ENCODE measurements at regions not wholly inside any gene's neighbourhood (a gene's known extent, or its start where the extent isn't known, plus 50 kb on each side); places are given as distances from the start of the nearest gene placed in this dataset.
A peak's percentile ranks its signal among the peaks of the same experiment; 100 is the strongest.
"Not testable (repeated sequence)": the region's sequence is repeated elsewhere in the genome, so short reads cannot be mapped to it uniquely, and the experiment has no call there.

DNA sequence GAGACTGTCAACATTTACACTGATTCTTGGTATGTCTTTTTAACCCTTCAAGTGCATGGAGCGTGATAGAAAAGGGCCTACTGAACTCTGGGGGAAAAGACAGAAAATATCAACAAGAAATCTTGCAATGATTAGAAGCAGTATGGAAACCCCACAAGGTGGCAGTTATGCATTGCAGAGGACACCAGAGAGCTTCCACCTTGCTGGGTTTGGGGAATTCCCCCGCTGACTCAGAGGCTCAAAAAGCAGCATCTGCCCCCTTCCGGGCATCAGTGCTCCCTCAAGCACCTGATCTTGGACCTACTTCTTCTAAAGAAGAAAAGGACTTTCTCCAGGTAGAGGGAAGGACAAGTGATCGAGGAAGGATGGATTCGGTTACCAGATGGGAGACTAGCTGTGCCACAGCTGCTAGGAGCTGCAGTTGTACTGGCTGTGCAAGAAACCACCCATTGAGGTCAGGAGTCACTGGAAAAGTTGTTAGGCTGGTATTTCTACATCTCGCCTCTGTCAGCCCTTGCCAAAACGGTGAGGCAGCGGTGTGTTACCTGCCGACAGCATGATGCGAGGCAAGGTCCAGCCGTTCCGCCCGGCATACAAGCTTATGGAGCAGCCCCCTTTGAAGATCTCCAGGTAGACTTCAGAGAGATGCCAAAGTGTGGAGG, 102.8 kb upstream of the OSBPL11 start:
- DNase-seq: not testable (repeated sequence)

DNA sequence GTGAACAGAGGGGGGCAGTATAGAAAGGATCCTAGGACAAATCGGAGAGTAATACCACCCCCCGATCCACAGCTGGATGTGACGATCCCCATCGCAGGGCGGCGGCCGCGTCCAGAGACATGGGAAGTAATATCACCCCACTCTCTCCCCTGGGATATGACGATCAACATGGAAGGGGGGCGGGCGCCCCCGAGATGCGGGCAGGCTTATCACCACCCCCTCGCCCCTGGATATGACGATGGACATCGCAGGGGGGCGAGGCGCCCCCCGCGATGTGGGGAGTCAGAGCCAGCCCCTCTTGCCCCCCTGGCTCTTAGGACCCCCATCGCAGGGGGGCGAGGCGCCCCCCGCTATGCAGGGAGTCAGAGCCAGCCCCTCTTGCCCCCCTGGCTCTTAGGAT, 120.4 kb upstream of the OSBPL11 start:
- no peak for DNase-seq

DNA sequence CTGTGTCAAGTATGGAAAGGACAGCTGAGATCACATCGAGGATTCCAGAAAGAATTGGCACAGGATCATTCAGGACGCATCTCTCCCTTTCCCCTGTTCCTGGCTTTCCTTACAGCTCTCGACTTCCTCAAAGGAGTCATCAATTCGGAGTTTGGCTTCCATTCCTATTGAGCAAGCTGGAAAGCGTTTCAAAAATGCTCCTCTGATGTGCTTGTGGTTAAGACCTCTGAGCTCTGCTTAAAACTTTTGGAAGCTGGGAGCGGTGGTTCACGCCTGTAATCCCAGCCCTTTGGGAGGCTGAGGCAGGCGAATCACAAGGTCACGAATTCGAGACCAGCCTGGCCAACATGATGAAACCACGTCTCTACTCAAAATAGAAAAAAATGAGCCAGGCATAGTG, 136.9 kb upstream of the OSBPL11 start:
- DNase-seq: not testable (repeated sequence)

DNA sequence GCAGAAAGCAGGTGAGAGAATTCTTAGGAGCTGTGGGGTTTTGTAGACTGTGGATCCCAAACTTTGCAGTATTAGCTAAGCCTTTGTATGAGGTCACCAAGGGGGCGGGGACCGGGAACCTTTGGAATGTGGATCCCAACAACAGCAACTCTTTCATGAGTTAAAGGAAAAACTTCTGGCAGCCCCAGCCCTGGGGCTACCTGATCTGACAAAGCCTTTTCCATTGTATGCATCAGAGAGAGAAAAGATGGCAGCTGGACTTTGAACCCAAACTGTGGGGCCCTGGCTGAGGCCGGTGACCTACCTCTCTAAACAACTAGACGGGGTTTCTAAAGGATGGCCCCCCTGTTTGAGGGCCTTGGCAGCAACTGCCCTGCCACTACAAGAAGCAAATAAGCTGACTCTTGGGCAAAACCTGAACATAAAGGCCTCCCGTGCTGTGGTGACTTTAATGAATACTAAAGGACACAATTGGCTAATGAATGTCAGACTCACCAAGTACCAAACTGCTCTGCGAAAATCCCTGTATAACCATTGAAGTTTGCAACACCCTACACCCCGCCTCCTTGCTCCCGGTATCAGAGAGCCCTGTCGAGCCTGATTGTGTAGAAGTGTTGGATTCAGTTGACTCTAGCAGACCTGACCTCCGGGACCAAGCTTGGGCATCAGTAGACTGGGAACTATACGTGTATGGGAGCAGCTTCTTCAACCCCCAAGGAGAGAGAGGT, 146.9 kb upstream of the OSBPL11 start:
- DNase-seq: not testable (repeated sequence)

DNA sequence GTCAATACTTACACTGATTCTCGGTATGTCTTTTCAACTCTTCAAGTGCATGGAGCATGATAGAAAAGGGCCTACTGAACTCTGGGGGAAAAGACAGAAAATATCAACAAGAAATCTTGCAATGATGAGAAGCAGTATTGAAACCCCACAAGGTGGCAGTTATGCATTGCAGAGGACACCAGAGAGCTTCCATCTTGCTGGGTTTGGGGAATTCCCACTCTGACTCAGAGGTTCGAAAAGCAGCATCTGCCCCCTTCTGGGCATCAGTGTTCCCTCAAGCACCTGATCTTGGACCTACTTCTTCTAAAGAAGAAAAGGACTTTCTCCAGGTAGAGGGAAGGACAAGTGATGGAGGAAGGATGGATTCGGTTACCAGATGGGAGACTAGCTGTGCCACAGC, 147.5 kb upstream of the OSBPL11 start:
- DNase-seq: peak; percentile 12

DNA sequence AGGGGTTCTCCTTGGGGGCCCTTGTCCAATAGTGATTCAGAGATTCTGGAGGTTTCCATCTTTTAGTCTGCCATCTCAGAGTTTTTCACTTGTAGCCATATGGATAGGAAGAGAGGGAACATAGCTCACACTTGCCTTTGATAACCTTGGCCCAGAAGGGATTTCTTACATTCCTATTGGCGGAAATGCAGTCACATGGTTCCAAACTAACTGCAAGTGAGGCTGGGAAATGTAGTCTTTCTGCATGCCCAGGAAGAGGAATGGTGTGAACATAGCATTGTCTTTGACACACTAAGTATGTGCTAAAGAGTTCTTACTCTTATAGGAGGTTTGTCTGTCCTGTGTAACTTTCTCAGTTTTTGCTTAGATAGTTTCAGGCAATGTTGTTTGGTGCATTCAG, 161.8 kb upstream of the OSBPL11 start:
- DNase-seq: not testable (repeated sequence)

DNA sequence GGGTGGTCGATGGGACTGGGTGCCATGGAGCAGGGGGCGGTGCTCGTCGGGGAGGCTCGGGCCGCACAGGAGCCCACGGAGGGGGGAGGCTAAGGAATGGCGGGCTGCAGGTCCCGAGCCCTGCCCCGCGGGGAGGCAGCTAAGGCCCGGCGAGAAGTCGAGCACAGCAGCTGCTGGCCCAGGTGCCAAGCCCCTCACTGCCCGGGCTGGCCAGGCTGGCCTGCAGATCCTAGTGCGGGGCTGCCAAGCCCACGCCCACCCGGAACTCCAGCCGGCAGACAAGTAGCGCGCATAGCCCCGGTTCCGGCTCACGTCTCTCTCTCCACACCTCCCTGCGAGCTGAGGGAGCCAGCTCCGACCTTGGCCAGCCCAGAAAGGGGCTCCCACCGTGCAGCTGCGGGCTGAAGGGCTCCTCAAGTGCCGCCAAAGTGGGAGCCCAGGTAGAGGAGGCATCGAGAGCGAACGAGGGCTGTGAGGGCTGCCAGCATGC, 163.4 kb upstream of the OSBPL11 start:
- not testable (repeated sequence) for DNase-seq

DNA sequence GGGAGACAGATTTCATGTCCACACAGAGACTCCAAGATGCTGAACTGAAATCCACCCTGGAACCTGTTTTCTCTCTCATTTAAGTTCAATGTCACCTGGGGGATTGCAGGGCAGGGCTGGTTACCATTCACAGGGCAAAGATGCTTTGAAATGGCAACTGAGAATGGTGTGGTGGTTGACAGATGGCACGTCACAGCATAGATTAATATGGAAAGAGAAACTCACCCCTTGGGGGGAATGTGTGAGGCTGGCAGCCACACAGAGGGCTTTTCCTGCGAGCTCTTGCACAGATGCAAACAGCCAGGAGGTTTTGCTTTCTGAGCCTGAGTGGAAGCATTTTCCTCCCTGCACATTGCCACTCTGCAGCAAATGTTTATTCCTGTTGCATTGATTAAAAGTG, 167.3 kb upstream of the OSBPL11 start:
- DNase-seq: not testable (repeated sequence)

DNA sequence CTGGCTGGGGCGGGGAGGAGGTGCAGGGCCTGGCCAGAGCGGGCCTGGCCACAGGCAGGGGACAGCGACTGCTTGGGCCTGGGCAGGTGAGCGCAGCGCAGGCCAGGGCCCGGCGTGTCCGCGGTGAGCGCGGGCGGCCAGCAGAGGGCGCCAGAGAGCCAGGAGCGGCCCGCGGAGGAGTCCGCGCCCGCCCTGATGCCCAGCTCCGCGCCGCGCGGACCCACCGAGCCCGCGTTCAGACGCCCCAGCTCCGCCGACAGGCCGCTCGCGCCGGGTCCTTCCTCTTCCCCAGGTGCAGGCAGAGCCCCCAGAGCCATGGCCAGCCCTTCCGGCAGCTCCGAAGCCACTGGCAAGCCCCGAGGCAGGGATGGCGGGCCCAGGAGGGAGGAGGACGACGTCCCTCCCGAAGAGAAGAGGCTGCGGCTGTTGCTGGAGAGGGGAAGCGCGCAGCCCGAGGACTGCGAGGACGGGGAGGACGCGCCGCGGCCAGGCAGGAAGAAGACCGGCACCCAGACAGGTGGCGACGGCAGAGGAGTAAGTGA, 171.1 kb upstream of the OSBPL11 start:
- DNase-seq: peak; percentile 67

DNA sequence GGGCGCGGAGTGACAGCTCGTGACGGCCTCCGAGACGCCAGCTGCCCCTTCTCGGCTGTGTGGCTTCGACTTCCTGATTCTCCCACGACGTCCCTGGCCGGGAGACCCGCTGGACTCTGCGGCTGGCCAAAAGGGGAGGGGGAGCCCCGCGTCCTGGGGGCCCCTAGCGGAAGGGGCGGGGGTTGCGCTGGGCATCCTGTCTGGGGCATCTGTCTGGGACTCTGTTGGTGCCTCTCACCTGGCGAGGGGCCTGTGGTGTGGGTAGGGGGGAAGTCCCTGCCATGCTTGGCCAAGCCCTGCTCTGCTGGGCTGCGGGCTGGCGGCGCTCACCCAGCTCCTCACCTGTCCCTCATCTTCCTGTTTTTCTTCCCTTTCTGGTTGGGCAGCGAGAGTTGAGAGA, 171.6 kb upstream of the OSBPL11 start:
- peak; percentile 15 for DNase-seq

DNA sequence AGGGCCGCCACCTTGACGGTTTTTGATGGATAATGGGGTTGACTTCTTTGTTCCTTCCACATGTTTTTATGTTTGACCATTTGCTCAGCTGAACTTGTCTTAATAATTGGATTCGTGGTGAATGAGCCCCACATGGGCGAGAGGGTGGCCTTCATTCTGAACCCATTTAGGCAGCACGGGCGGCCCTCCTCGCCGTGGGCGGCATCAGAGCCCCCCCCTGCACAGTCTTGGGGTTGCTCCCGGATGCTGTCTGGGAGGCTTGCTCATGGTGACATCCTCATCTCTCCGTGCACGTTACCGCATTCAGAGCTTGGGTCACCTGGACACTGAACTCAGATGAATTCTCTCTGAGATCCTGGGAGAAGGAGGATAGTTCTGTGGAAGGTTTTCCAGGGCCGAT, 172.3 kb upstream of the OSBPL11 start:
- no peak for DNase-seq

DNA sequence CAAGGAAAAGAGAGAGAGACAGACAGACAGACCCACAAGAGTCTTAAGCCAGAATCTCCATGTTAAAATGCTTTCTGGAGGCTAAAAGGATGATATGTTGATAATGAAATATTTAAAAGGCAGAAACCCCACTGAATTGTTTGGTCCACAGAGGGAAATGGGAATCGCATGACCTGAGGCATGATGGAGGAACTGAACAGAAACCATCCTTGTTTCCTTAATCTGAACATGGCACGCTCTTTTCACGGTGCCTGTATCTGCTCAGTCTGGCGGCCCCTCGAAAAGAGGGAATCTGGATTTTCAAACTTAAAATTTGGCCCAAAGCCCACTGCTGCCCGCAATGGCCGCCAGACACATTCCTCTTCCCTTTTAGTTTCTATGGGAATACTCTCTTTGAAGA, 173.5 kb upstream of the OSBPL11 start:
- DNase-seq: not testable (repeated sequence)

DNA sequence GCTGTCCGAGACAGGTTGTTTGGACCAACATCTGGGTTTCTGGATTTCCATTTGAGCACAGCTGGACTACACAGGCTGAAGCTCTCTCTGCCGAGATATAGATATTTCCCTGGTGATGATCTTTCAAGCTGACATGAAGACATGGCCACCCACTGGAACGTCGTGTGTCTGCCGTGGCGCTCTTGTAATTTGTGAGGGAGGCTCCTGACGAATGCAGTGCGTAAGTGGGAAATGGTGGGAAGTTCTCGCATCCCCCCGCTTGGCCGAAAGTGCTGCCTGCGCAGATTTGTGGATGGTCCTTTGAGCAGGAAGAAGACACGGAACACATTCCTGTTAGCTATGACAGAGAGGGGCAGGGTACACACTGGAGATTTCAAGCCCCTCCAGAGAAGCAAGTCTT, 176.2 kb upstream of the OSBPL11 start:
- not testable (repeated sequence) for DNase-seq

DNA sequence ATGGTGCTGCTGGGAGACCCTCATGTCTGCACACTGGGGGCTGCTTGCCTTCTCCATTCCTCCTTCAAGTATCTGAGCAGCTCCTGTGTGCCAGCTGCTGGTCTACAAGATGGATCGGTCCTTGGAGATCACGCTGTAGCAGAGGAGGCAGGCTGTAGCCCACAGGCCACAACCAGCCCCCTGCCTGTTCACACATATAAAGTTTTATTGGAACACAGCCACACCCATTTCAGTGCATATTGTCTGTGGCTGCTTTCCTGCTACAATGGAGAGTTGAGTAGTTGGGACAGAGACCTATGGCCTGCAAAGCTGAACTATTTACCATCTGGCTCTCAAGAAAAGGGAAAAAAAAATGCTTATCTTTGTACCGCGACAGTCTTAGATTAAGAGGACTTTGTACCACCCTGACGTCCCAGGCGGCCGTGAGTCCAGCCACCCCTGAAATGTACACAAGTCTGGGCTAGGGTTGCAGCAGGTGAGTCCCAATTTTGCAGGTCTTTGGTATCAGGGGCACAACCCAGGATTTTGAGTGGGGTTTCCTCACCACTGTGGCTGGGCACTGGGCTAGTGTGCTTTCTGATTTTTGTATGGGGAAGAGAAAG, 179.2 kb upstream of the OSBPL11 start:
- DNase-seq: not testable (repeated sequence)

DNA sequence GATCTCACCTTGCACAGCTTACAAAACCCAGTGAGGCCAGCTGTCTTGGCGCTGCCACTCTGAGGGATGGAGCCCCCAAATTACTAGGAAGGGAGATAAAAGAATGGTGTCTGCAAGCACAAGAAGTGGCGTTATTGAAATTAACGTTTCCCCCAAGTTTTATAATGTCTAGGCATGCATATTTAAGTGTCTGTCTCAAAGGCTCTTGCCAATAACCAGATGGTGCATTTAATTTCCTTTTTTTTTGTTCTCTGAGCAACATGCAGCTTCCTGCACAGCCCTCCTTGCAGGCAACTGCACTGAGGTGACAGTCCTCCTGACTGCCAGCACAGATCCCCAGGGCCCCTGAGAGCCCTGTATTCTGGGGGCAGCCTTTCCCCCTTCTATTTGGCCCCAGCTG, 179.8 kb upstream of the OSBPL11 start:
- not testable (repeated sequence) for DNase-seq

DNA sequence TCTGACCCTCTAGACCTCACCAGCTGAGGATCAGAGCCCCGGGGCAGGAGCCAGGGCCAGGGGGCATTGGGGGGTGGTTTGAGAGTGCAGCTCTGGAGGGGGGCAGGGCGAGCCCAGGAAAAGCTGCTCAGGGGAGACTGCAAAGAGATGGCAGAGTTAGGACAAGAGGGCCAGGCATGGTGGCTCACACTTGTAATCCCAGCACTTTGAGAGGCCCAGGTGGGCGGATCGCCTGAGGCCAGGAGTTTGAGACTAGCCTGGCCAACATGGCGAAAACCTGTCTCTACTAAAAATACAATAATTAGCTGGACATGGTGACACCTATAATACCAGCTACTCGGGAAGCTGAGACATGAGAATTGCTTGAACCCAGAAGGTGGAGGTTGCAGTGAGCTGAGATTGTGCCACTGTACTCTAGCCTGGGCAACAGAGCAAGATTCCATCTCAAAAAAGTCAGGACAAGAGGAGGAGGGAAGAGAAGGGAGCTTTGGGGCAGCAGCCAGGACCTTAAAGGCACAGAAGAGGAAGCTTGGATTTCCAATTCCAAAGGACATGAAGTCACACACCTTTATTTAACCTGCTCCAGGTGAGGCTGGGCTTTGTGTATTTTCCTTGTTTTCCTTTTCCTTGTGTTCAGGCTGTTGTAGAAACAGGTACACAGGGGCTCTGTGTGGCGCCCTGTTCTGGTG, 180.5 kb upstream of the OSBPL11 start:
- not testable (repeated sequence) for DNase-seq

DNA sequence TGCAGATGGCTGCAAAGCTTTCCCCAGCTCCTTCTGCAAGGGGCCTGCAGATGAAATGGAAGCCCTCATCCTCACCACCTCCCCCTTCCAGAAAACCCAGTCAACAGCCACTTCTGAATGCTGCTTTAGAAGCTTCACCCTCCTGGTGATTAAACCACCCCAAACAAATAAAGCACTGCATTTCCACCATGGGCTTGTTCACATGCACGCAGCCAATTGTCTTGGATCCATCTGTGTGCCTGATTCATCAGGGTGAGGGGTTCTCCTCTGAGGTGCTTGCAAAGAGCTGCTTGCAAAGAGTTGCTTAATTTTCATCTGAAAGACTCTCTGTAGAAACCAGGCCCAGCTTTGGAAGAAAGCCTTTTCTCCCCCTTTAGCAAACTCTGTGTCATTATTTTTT, 184.0 kb upstream of the OSBPL11 start:
- DNase-seq: not testable (repeated sequence)

DNA sequence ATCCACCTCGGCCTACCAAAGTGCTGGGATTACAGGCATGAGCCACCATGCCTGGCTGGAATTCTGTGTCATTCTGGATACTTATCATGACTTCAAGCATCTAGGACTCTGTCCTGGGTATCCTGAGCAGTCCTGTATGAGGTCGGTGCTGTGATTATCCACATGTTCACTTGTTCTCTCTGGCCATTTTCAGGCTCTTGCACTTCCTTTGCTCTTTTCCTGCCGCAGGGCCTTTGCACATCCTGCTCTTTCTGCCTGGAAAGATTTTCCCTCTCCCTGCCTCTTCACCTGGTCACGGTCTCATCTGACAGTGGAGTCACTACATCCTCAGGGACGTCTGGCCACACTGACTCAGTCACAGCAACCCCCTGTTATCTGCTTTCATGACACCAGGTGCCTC, 184.6 kb upstream of the OSBPL11 start:
- DNase-seq: not testable (repeated sequence)

DNA sequence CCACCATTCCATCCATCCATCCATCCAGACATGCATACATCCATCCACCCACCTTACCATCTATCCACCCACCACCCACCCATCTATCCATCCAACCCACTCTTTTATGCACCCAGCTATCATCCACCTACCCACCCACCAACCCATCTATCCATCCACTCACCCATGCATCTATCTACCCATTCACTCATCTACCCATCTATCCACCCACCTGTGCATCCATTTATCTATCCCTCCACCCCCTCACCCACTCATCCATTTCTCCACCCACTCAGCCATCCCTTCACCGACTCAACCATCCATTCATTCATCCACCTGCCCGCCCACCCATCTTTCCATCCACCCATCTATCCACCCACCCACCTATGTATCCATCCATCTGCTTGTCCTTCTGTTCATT, 186.4 kb upstream of the OSBPL11 start:
- DNase-seq: not testable (repeated sequence)

DNA sequence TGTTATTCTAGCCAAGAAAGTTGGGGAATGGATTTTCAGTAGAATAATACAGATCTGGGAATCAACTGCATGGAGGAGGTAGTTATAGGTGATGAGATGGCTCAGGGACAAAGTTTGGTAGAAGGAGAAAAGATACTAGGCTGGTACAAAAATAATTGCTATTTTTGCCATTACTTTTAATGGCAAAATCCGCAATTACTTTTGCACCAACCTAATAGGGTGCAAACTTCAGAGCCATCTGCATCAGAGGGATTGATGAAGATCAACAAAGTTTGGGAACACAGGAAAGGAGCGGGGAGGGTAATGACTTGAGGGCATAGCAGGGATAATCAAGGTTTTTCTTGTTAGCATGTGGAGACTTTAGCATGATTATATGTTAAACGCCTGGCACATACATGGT, 178.7 kb upstream of the ROPN1B start:
- not testable (repeated sequence) for DNase-seq

DNA sequence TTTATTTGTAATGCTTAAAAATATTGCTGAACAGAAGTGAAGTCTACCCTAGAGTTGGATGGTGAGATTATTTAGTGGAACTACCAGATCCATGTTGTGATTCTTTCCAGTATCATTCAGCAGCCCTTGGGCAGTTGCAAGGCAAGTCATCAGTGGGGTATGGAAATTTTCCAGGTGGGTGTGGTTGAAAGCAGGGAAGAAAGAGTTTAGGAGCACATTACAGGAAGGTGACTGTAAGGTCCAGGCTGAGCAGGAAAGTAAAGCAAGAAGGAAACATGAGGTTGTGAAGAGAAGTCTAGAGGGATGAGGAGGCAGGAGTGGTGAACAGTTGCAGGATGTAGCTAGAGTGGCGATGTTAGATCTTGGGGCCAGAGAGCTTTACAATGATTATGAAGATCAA, 178.0 kb upstream of the ROPN1B start:
- DNase-seq: not testable (repeated sequence)

DNA sequence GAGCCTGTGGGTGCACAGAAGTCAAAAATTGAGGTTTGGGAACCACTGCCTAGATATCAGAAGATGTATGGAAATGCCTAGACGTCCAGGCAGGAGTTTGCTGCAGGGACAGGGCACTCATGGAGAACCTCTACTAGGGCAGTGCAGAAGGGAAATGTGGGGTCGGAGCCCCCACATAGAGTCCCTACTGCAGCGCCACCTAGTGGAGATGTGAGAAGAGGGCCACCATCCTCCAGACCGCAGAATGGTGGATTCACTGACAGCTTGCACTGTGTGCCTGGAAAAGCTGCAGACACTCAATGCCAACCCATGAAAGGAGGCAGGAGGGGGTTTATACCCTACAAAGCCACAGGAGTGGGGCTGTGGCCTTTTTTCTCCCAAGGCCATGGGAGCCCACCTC, 159.0 kb upstream of the ROPN1B start:
- DNase-seq: not testable (repeated sequence)

DNA sequence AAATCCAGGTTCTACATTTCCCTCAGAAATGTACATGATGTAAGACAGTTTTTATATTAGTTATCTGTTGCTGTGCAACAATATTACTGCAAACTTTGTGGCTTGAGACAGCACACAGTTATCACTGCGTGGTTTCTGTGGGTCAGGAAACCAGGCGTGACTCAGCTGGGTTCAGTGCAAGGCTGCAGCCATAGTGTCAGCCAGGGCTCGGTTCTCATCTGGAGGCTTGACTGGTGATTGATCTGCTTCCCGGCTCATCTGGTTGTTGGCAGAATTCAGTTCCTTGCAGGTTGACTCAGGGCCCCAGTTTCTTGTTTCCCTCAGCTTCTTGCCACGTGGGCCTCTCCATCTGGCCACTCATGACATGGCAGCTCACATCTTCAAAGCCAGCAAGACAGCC, 146.8 kb upstream of the ROPN1B start:
- DNase-seq: not testable (repeated sequence)
